CD4-positive, alpha-beta memory T cell (primary cell): ENCODE measurements at regions not wholly inside any gene's neighbourhood (a gene's known extent, or its start where the extent isn't known, plus 50 kb on each side); places are given as distances from the start of the nearest gene placed in this dataset.

Source experiments
- CTCF ChIA-PET: fragments of 350-600 bp; sonication (Branson Sonifier 250); formaldehyde crosslinking; loops from one replicate; lab custom pipeline; 2021; ENCODE audit warnings: inconsistent platforms; ENCODE audit not compliant: partially characterized antibody; lab: Charles Lee
- POLR2A ChIA-PET: fragments of 350-600 bp; sonication (Branson Sonifier 250); formaldehyde crosslinking; loops from one replicate; lab custom pipeline; 2021; ENCODE audit not compliant: partially characterized antibody; lab: Charles Lee
- DNase-seq, 5 donors: peaks; one replicate each; pipeline versions ENCODE4 v3.0.0 to v3.0.0-alpha.2; 2020 to 2022; ENCODE audit warnings: mixed read lengths in 1 of 5
- H3K27ac ChIP-seq: one replicate; pipeline ENCODE4 v1.7.0; 2013; ENCODE audit warnings: low read depth, low read length
- H3K27me3 ChIP-seq: 2 replicates; pipeline ENCODE4 v1.7.0; 2013; ENCODE audit warnings: mild to moderate bottlenecking, low read length, moderate library complexity; ENCODE audit not compliant: insufficient read depth
- H3K36me3 ChIP-seq: 2 replicates; pipeline ENCODE4 v1.7.0; 2013; ENCODE audit warnings: mild to moderate bottlenecking, low read length, moderate library complexity; ENCODE audit not compliant: insufficient read depth
- H3K4me1 ChIP-seq: 2 replicates; pipeline ENCODE4 v1.7.0; 2013; ENCODE audit warnings: mild to moderate bottlenecking, low read length, moderate library complexity; ENCODE audit not compliant: insufficient read depth
- H3K4me3 ChIP-seq, 2 donors: one replicate each; pipeline ENCODE4 v1.7.0; 2013; ENCODE audit warnings: low read length in 2 of 2, mild to moderate bottlenecking in 1 of 2
- H3K9me3 ChIP-seq, 2 donors: one replicate each; pipeline ENCODE4 v1.7.0; 2013; ENCODE audit warnings: low read length in 2 of 2, control low read depth in 1 of 2; ENCODE audit not compliant: control insufficient read depth in 1 of 2
- H3K27ac Mint-ChIP-seq, 7 donors: one replicate each; pipeline ENCODE4 v1.8.0; 2020 to 2021; ENCODE audit warnings: mixed read lengths in 7 of 7, mild to moderate bottlenecking in 6 of 7, inconsistent platforms in 3 of 7, moderate library complexity in 3 of 7
- H3K27me3 Mint-ChIP-seq, 2 donors: one replicate each; pipeline ENCODE4 v1.8.0; 2020 to 2021; ENCODE audit warnings: mixed read lengths in 2 of 2
- H3K36me3 Mint-ChIP-seq, 2 donors: one replicate each; pipeline ENCODE4 v1.8.0; 2020 to 2021; ENCODE audit warnings: mixed read lengths in 2 of 2, inconsistent platforms in 1 of 2, mild to moderate bottlenecking in 1 of 2
- H3K4me1 Mint-ChIP-seq, 4 donors: one replicate each; pipeline ENCODE4 v1.8.0; 2020 to 2021; ENCODE audit warnings: mixed read lengths in 4 of 4, mild to moderate bottlenecking in 1 of 4
- H3K4me3 Mint-ChIP-seq, 8 donors: one replicate each; pipeline ENCODE4 v1.8.0; 2020 to 2021; ENCODE audit warnings: mixed read lengths in 8 of 8, mild to moderate bottlenecking in 7 of 8, moderate library complexity in 6 of 8, inconsistent platforms in 3 of 8
- H3K9me3 Mint-ChIP-seq, 8 donors: one replicate each; pipeline ENCODE4 v1.8.0; 2020 to 2021; ENCODE audit warnings: mixed read lengths in 8 of 8, mild to moderate bottlenecking in 5 of 8, inconsistent platforms in 3 of 8, moderate library complexity in 1 of 8
- intact Hi-C: fragments of 100-400 bp; cut with micrococcal nuclease; formaldehyde crosslinking; loops from one replicate; pipeline ENCODE4 v1.15.1; 2023

DNA sequence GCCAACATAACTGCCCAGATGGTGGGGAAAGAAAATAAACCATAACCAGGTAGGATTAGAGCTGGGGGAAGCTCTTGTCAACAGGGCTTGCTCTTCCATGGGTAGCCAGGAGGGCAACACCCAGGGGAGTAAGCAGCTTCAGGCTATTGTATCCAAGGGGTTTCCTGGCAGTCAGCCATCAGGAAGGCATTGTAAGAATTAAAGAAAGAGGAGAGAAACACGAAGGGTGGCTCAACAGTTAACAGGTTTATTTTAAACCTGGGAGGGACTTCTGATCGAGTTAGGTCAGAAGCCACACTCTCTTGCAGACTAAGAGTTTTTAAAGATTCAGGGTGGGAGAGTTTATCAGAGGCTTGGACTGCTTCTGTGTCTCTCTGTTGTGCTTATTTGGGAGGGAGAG, 114.2 kb downstream of the QRSL1 start:
- Mint-ChIP-seq H3K9me3 (peaks cover 0 to 5% (median 0%) of the 10 kb centered on the region in 8 donors), H3K36me3 (no peaks in the 10 kb centered on the region), H3K27ac (no peak overlapping the region), H3K4me3 (no peak overlapping the region), H3K27me3 (peaks cover 9 to 16% of the 10 kb centered on the region in 2 donors), H3K4me1 (no peaks in the 10 kb centered on the region)
- H3K27me3 ChIP-seq = peaks cover 4% of the 10 kb centered on the region
- no peaks in the 10 kb centered on the region for H3K9me3 ChIP-seq
- H3K4me1 ChIP-seq = no peaks in the 10 kb centered on the region
- CTCF ChIA-PET = no interaction called here
- DNase-seq = no peak
- no peak overlapping the region for H3K27ac ChIP-seq
- POLR2A ChIA-PET = no interaction called here
- no peaks in the 10 kb centered on the region for H3K36me3 ChIP-seq
- intact Hi-C loops = no loop called here
- no peak overlapping the region for H3K4me3 ChIP-seq

- Histone ChIP-seq H3K27ac (no peak overlapping the region), H3K4me1 (no peaks in the 10 kb centered on the region), H3K9me3 (no peaks in the 10 kb centered on the region), H3K36me3 (no peaks in the 10 kb centered on the region), H3K27me3 (peaks cover 4% of the 10 kb centered on the region), H3K4me3 (no peak overlapping the region)
- Mint-ChIP-seq H3K4me3 (no peak overlapping the region), H3K27ac (no peak overlapping the region), H3K27me3 (peaks cover 17 to 18% of the 10 kb centered on the region in 2 donors), H3K36me3 (no peaks in the 10 kb centered on the region), H3K9me3 (peaks cover 0 to 9% (median 4%) of the 10 kb centered on the region in 8 donors), H3K4me1 (no peaks in the 10 kb centered on the region)
- ChIA-PET POLR2A (no interaction called here), CTCF (no interaction called here)
- intact Hi-C loops = no loop called here
- no peak for DNase-seq
These were observed 110.9 kb downstream of the QRSL1 start for GRCh38 chr6:106740287-106740686.

DNA sequence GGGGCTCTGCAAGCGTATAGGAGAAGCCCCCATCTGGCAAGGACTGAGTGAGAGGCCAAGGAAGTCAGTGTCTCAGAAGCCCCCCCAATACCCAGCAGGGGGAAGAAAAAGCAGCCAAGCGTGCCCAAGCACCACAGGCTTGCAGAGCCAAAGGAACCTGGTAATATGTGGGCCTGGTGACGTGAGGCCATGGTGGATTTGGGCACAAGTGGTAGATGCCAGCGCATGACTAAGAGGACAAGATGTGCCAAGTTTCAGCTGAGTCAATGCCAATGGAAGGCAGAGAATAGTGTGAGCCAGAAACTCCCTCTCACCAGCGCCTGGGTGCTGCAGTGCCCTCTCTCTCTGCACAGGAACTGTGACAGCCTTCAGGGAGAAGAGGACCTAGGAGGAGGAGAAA, 110.0 kb downstream of the QRSL1 start:
- no peaks in the 10 kb centered on the region for H3K36me3 Mint-ChIP-seq
- no peak for DNase-seq

DNA sequence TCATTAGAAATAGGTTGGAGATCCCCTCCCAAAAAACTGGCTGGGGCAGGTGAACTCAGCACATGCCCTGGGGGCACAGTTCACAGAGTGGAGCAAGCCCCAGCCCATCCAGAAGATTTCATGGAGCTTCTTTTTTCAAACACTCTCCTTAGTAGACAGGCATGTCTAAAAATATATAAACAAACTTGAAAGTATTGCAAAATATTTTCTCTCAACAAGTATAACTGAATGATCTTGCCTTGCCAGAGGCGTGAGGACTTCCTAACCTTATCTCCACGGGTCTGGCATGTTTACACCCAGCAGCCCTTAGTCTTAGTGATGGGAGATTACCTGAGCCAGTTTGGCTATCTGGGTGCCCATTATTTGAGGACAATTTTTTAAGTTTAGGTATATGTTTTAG, 107.1 kb downstream of the QRSL1 start:
- H3K4me1 Mint-ChIP-seq = no peaks in the 10 kb centered on the region
- H3K4me3 ChIP-seq = no peak overlapping the region
- H3K9me3 Mint-ChIP-seq = peaks cover 0 to 13% (median 3%) of the 10 kb centered on the region in 8 donors
- no peaks in the 10 kb centered on the region for H3K36me3 ChIP-seq
- no peak overlapping the region for H3K4me3 Mint-ChIP-seq
- DNase-seq = no peak
- intact Hi-C loops = no loop called here
- no peak overlapping the region for H3K27ac ChIP-seq
- ChIA-PET POLR2A (no interaction called here), CTCF (interaction anchor here (0.9 kb wide), 1 partner anchor 8 kb away, joined by 4 read pairs; no protein-coding TSS in a partner anchor)
- H3K4me1 ChIP-seq = no peaks in the 10 kb centered on the region
- H3K27ac Mint-ChIP-seq = no peak overlapping the region
- peaks cover 4% of the 10 kb centered on the region for H3K27me3 ChIP-seq
- H3K27me3 Mint-ChIP-seq = peaks cover 13 to 18% of the 10 kb centered on the region in 2 donors
- no peaks in the 10 kb centered on the region for H3K9me3 ChIP-seq
- no peaks in the 10 kb centered on the region for H3K36me3 Mint-ChIP-seq

More for the DNA sequence above, 110.0 kb downstream of the QRSL1 start:
- ChIA-PET POLR2A (no interaction called here), CTCF (no interaction called here)
- peaks cover 14 to 18% of the 10 kb centered on the region in 2 donors for H3K27me3 Mint-ChIP-seq
- no peaks in the 10 kb centered on the region for H3K4me1 ChIP-seq
- no peak overlapping the region for H3K4me3 ChIP-seq
- no peaks in the 10 kb centered on the region for H3K4me1 Mint-ChIP-seq
- intact Hi-C loops = no loop called here
- no peaks in the 10 kb centered on the region for H3K36me3 ChIP-seq
- H3K4me3 Mint-ChIP-seq = no peak overlapping the region
- no peak overlapping the region for H3K27ac Mint-ChIP-seq
- H3K27me3 ChIP-seq = peaks cover 4% of the 10 kb centered on the region
- H3K9me3 ChIP-seq = no peaks in the 10 kb centered on the region
- H3K9me3 Mint-ChIP-seq = peaks cover 0 to 13% (median 4%) of the 10 kb centered on the region in 8 donors
- H3K27ac ChIP-seq = no peak overlapping the region

- intact Hi-C loops = no loop called here
- H3K27me3 ChIP-seq = peaks cover 4% of the 10 kb centered on the region
- peaks cover 13 to 18% of the 10 kb centered on the region in 2 donors for H3K27me3 Mint-ChIP-seq
- no peak overlapping the region for H3K27ac ChIP-seq
- no peaks in the 10 kb centered on the region for H3K4me1 Mint-ChIP-seq
- H3K9me3 ChIP-seq = no peaks in the 10 kb centered on the region
- no peak overlapping the region for H3K4me3 ChIP-seq
- H3K27ac Mint-ChIP-seq = no peak overlapping the region
- no peak for DNase-seq
- ChIA-PET POLR2A (no interaction called here), CTCF (interaction anchor here (0.9 kb wide), 1 partner anchor 9 kb away, joined by 4 read pairs; no protein-coding TSS in a partner anchor)
- no peaks in the 10 kb centered on the region for H3K36me3 Mint-ChIP-seq
- no peaks in the 10 kb centered on the region for H3K36me3 ChIP-seq
- no peaks in the 10 kb centered on the region for H3K4me1 ChIP-seq
- no peak overlapping the region for H3K4me3 Mint-ChIP-seq
- peaks cover 0 to 13% (median 3%) of the 10 kb centered on the region in 8 donors for H3K9me3 Mint-ChIP-seq
These were observed 106.5 kb downstream of the QRSL1 start for GRCh38 chr6:106735828-106736227.

GRCh38 chr6:106735136-106735633, 105.8 kb downstream of the QRSL1 start:
- Mint-ChIP-seq H3K27ac (no peak overlapping the region), H3K36me3 (no peaks in the 10 kb centered on the region), H3K9me3 (peaks cover 0 to 13% (median 3%) of the 10 kb centered on the region in 8 donors), H3K4me3 (no peak overlapping the region), H3K27me3 (peaks cover 13 to 18% of the 10 kb centered on the region in 2 donors), H3K4me1 (no peaks in the 10 kb centered on the region)
- Histone ChIP-seq H3K36me3 (no peaks in the 10 kb centered on the region), H3K4me3 (no peak overlapping the region), H3K27ac (no peak overlapping the region), H3K4me1 (no peaks in the 10 kb centered on the region), H3K27me3 (peaks cover 4% of the 10 kb centered on the region), H3K9me3 (no peaks in the 10 kb centered on the region)
- no peak for DNase-seq
- intact Hi-C loops = no loop called here
- CTCF ChIA-PET = no interaction called here
- POLR2A ChIA-PET = no interaction called here

GRCh38 chr6:106733386-106733785, 104.0 kb downstream of the QRSL1 start:
- Mint-ChIP-seq H3K27me3 (peaks cover 16 to 18% of the 10 kb centered on the region in 2 donors), H3K4me1 (no peaks in the 10 kb centered on the region), H3K9me3 (peaks cover 0 to 13% (median 3%) of the 10 kb centered on the region in 8 donors), H3K36me3 (no peaks in the 10 kb centered on the region), H3K4me3 (no peak overlapping the region), H3K27ac (no peak overlapping the region)
- Histone ChIP-seq H3K36me3 (no peaks in the 10 kb centered on the region), H3K9me3 (no peaks in the 10 kb centered on the region), H3K27me3 (no peaks in the 10 kb centered on the region), H3K4me3 (no peak overlapping the region), H3K27ac (no peak overlapping the region), H3K4me1 (no peaks in the 10 kb centered on the region)
- POLR2A ChIA-PET = no interaction called here
- CTCF ChIA-PET = no interaction called here
- intact Hi-C loops = no loop called here
- no peak for DNase-seq
